GM18499 (cell line): ENCODE measurements at regions not wholly inside any gene's neighbourhood (a gene's known extent, or its start where the extent isn't known, plus 50 kb on each side); places are given as distances from the start of the nearest gene placed in this dataset.
A peak's percentile ranks its signal among the peaks of the same experiment; 100 is the strongest.
"Not testable (repeated sequence)": the region's sequence is repeated elsewhere in the genome, so short reads cannot be mapped to it uniquely, and the experiment has no call there.

ENCODE experiments used
- ATAC-seq: cut with Tn5 transposase; IDR thresholded peaks from one replicate; pipeline ENCODE4 v1.9.1; 2021; ENCODE audit warnings: moderate number of reproducible peaks; ENCODE audit not compliant: insufficient read depth, unreplicated experiment

GRCh38 chr15:38115121-38115520 is 137.5 kb upstream of the SPRED1 start:
- no peak for ATAC-seq

GRCh38 chr15:38117781-38118180 is 134.9 kb upstream of the SPRED1 start:
- ATAC-seq: no peak

- not testable (repeated sequence) for ATAC-seq
These were observed 132.8 kb upstream of the SPRED1 start for GRCh38 chr15:38119865-38120264.

- no peak for ATAC-seq
These were observed 125.3 kb upstream of the SPRED1 start for GRCh38 chr15:38127306-38127771.

- ATAC-seq: no peak
These were observed 124.3 kb upstream of the SPRED1 start for GRCh38 chr15:38128341-38128781.

- no peak for ATAC-seq
These were observed 123.7 kb upstream of the SPRED1 start for GRCh38 chr15:38128921-38129320.

- peak; percentile 50 for ATAC-seq
These were observed 123.0 kb upstream of the SPRED1 start for GRCh38 chr15:38129531-38130204.

- ATAC-seq: peak; percentile 23
These were observed 122.5 kb upstream of the SPRED1 start for GRCh38 chr15:38130205-38130567.

GRCh38 chr15:38130740-38131498 is 121.7 kb upstream of the SPRED1 start:
- ATAC-seq: peak; percentile 60

GRCh38 chr15:38134252-38134651 is 118.4 kb upstream of the SPRED1 start:
- ATAC-seq: no peak

- ATAC-seq: not testable (repeated sequence)
These were observed 110.4 kb upstream of the SPRED1 start for GRCh38 chr15:38142195-38142594.

GRCh38 chr15:38144921-38145320 is 107.7 kb upstream of the SPRED1 start:
- no peak for ATAC-seq

- no peak for ATAC-seq
These were observed 107.0 kb upstream of the SPRED1 start for GRCh38 chr15:38145651-38146111.

GRCh38 chr15:38147246-38147645 is 105.4 kb upstream of the SPRED1 start:
- ATAC-seq: no peak

GRCh38 chr15:38148471-38148870 is 104.2 kb upstream of the SPRED1 start:
- ATAC-seq: no peak

GRCh38 chr15:38149315-38149714 is 103.3 kb upstream of the SPRED1 start:
- no peak for ATAC-seq

GRCh38 chr15:38150148-38150547 is 102.5 kb upstream of the SPRED1 start:
- no peak for ATAC-seq

- no peak for ATAC-seq
These were observed 101.8 kb upstream of the SPRED1 start for GRCh38 chr15:38150794-38151193.

- ATAC-seq: no peak
These were observed 98.9 kb upstream of the SPRED1 start for GRCh38 chr15:38153781-38154180.

GRCh38 chr15:38154255-38154654 is 98.4 kb upstream of the SPRED1 start:
- ATAC-seq: no peak

GRCh38 chr15:38154837-38155236 is 97.8 kb upstream of the SPRED1 start:
- ATAC-seq: no peak

GRCh38 chr15:38163658-38164057 is 89.0 kb upstream of the SPRED1 start:
- no peak for ATAC-seq
